ENCODE measurements at regions not wholly inside any gene's neighbourhood (a gene's known extent, or its start where the extent isn't known, plus 50 kb on each side); places are given as distances from the start of the nearest gene placed in this dataset.

GRCh38 chr2:151197184-151198108 is 64.2 kb downstream of the RBM43 start:
- in situ Hi-C loops (cut with HindIII; ENCODE audit: low pct_unique_long_range_greater_than_20kb, low sequenced_read_pairs) = no loop called here
- DNase-seq (ENCODE audit: low read depth, low spot score) = no peak

GRCh38 chr2:151193576-151193975 is 68.1 kb downstream of the RBM43 start:
- DNase-seq (ENCODE audit: low read depth, low spot score) = peak; percentile 29
- in situ Hi-C loops (cut with HindIII; ENCODE audit: low pct_unique_long_range_greater_than_20kb, low sequenced_read_pairs) = no loop called here

- in situ Hi-C loops (cut with HindIII; ENCODE audit: low pct_unique_long_range_greater_than_20kb, low sequenced_read_pairs) = no loop called here
- DNase-seq (ENCODE audit: low read depth, low spot score) = peak; percentile 98
These were observed 69.0 kb downstream of the RBM43 start for GRCh38 chr2:151192681-151193080.

- no peak for DNase-seq (ENCODE audit: low read depth, low spot score)
- in situ Hi-C loops (cut with HindIII; ENCODE audit: low pct_unique_long_range_greater_than_20kb, low sequenced_read_pairs) = no loop called here
These were observed 70.7 kb downstream of the RBM43 start for GRCh38 chr2:151191001-151191400.

- in situ Hi-C loops (cut with HindIII; ENCODE audit: low pct_unique_long_range_greater_than_20kb, low sequenced_read_pairs) = no loop called here
- no peak for DNase-seq (ENCODE audit: low read depth, low spot score)
These were observed 72.5 kb downstream of the RBM43 start for GRCh38 chr2:151189125-151189524.

- no peak for DNase-seq (ENCODE audit: low read depth, low spot score)
- in situ Hi-C loops (cut with HindIII; ENCODE audit: low pct_unique_long_range_greater_than_20kb, low sequenced_read_pairs) = no loop called here
These were observed 75.7 kb downstream of the RBM43 start for GRCh38 chr2:151186011-151186410.

- no peak for DNase-seq (ENCODE audit: low read depth, low spot score)
- in situ Hi-C loops (cut with HindIII; ENCODE audit: low pct_unique_long_range_greater_than_20kb, low sequenced_read_pairs) = no loop called here
These were observed 78.5 kb downstream of the RBM43 start for GRCh38 chr2:151182899-151183809.

- no peak for DNase-seq (ENCODE audit: low read depth, low spot score)
- in situ Hi-C loops (cut with HindIII; ENCODE audit: low pct_unique_long_range_greater_than_20kb, low sequenced_read_pairs) = no loop called here
These were observed 79.3 kb downstream of the RBM43 start for GRCh38 chr2:151182396-151182795.

- in situ Hi-C loops (cut with HindIII; ENCODE audit: low pct_unique_long_range_greater_than_20kb, low sequenced_read_pairs) = no loop called here
- no peak for DNase-seq (ENCODE audit: low read depth, low spot score)
These were observed 80.1 kb downstream of the RBM43 start for GRCh38 chr2:151181524-151181923.

- DNase-seq (ENCODE audit: low read depth, low spot score) = no peak
- in situ Hi-C loops (cut with HindIII; ENCODE audit: low pct_unique_long_range_greater_than_20kb, low sequenced_read_pairs) = no loop called here
These were observed 81.5 kb downstream of the RBM43 start for GRCh38 chr2:151180123-151180522.

- no peak for DNase-seq (ENCODE audit: low read depth, low spot score)
- in situ Hi-C loops (cut with HindIII; ENCODE audit: low pct_unique_long_range_greater_than_20kb, low sequenced_read_pairs) = no loop called here
These were observed 83.5 kb downstream of the RBM43 start for GRCh38 chr2:151178207-151178606.

- no peak for DNase-seq (ENCODE audit: low read depth, low spot score)
- in situ Hi-C loops (cut with HindIII; ENCODE audit: low pct_unique_long_range_greater_than_20kb, low sequenced_read_pairs) = no loop called here
These were observed 83.9 kb downstream of the RBM43 start for GRCh38 chr2:151177756-151178155.

GRCh38 chr2:151176661-151177060 is 85.0 kb downstream of the RBM43 start:
- in situ Hi-C loops (cut with HindIII; ENCODE audit: low pct_unique_long_range_greater_than_20kb, low sequenced_read_pairs) = no loop called here
- DNase-seq (ENCODE audit: low read depth, low spot score) = peak; percentile 43

GRCh38 chr2:151175864-151176263 is 85.8 kb downstream of the RBM43 start:
- in situ Hi-C loops (cut with HindIII; ENCODE audit: low pct_unique_long_range_greater_than_20kb, low sequenced_read_pairs) = no loop called here
- DNase-seq (ENCODE audit: low read depth, low spot score) = no peak

GRCh38 chr2:151174127-151174526 is 87.5 kb downstream of the RBM43 start:
- DNase-seq (ENCODE audit: low read depth, low spot score) = no peak
- in situ Hi-C loops (cut with HindIII; ENCODE audit: low pct_unique_long_range_greater_than_20kb, low sequenced_read_pairs) = no loop called here

GRCh38 chr2:151171186-151171585 is 90.5 kb downstream of the RBM43 start:
- in situ Hi-C loops (cut with HindIII; ENCODE audit: low pct_unique_long_range_greater_than_20kb, low sequenced_read_pairs) = no loop called here
- DNase-seq (ENCODE audit: low read depth, low spot score) = no peak

GRCh38 chr2:151166410-151166809 is 95.3 kb downstream of the RBM43 start:
- DNase-seq (ENCODE audit: low read depth, low spot score) = no peak
- in situ Hi-C loops (cut with HindIII; ENCODE audit: low pct_unique_long_range_greater_than_20kb, low sequenced_read_pairs) = no loop called here

GRCh38 chr2:151165105-151165684 is 96.5 kb downstream of the RBM43 start:
- no peak for DNase-seq (ENCODE audit: low read depth, low spot score)

More at GRCh38 chr2:151165105-151165684, 96.5 kb downstream of the RBM43 start:
- in situ Hi-C loops (cut with HindIII; ENCODE audit: low pct_unique_long_range_greater_than_20kb, low sequenced_read_pairs) = no loop called here
